Mesothelial cell of epicardium (in vitro differentiated cells): ENCODE measurements at regions not wholly inside any gene's neighbourhood (a gene's known extent, or its start where the extent isn't known, plus 50 kb on each side); places are given as distances from the start of the nearest gene placed in this dataset.

Experiments used
- DNase-seq, 2 experiments: peaks; one replicate each; pipeline ENCODE4 v3.0.0; 2021; ENCODE audit warnings: low spot score in 2 of 2; ENCODE audit not compliant: unreplicated experiment in 2 of 2
- H3K27ac Mint-ChIP-seq: 2 replicates; pipeline ENCODE4 v1.8.0; 2021; ENCODE audit warnings: mixed read lengths
- H3K27me3 Mint-ChIP-seq: 2 replicates; pipeline ENCODE4 v1.8.0; 2021; ENCODE audit warnings: low read depth, mixed read lengths
- H3K36me3 Mint-ChIP-seq: 2 replicates; pipeline ENCODE4 v1.8.0; 2021; ENCODE audit warnings: mixed read lengths
- H3K4me1 Mint-ChIP-seq: 2 replicates; pipeline ENCODE4 v1.8.0; 2021; ENCODE audit warnings: mixed read lengths
- H3K4me3 Mint-ChIP-seq: 2 replicates; pipeline ENCODE4 v1.8.0; 2021; ENCODE audit warnings: mild to moderate bottlenecking, moderate library complexity, mixed read lengths
- H3K9me3 Mint-ChIP-seq: 2 replicates; pipeline ENCODE4 v1.8.0; 2021; ENCODE audit warnings: mixed read lengths
- TF ChIP-seq, protein P1 (sequence below): fragments of 200-600 bp; sonication (generic); IDR thresholded peaks from one replicate; pipeline ENCODE4 v1.5.0; 2021; ENCODE audit warnings: antibody characterized with exemption; ENCODE audit not compliant: unreplicated experiment

DNA sequence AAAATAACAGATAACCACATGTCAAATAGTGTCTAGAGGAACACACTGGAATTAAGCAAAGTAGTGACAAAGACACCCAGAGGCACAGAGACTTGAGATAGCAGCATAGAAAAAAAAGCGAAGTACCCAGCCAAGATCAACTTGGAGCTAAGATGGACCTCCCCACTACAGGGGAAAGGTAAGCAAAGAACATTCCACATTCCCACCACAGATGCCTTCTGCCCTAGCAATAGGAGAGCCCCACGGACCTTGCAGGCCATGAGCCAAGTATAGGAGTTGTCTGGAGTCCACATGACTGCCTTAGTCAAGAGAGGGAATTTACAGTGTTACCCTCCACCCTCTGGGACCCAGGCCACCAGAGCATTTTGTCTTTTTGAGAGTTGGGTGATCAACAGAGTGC lies 110.7 kb upstream of the SPRY2 start:
- TF ChIP-seq, protein P1, sequence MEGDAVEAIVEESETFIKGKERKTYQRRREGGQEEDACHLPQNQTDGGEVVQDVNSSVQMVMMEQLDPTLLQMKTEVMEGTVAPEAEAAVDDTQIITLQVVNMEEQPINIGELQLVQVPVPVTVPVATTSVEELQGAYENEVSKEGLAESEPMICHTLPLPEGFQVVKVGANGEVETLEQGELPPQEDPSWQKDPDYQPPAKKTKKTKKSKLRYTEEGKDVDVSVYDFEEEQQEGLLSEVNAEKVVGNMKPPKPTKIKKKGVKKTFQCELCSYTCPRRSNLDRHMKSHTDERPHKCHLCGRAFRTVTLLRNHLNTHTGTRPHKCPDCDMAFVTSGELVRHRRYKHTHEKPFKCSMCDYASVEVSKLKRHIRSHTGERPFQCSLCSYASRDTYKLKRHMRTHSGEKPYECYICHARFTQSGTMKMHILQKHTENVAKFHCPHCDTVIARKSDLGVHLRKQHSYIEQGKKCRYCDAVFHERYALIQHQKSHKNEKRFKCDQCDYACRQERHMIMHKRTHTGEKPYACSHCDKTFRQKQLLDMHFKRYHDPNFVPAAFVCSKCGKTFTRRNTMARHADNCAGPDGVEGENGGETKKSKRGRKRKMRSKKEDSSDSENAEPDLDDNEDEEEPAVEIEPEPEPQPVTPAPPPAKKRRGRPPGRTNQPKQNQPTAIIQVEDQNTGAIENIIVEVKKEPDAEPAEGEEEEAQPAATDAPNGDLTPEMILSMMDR: no peak
- Mint-ChIP-seq H3K4me1 (peaks cover 15% of the 10 kb centered on the region), H3K36me3 (no peaks in the 10 kb centered on the region), H3K27me3 (no peaks in the 10 kb centered on the region), H3K9me3 (peaks cover 9% of the 10 kb centered on the region), H3K4me3 (no peak overlapping the region), H3K27ac (no peak overlapping the region)
- no peak for DNase-seq

DNA sequence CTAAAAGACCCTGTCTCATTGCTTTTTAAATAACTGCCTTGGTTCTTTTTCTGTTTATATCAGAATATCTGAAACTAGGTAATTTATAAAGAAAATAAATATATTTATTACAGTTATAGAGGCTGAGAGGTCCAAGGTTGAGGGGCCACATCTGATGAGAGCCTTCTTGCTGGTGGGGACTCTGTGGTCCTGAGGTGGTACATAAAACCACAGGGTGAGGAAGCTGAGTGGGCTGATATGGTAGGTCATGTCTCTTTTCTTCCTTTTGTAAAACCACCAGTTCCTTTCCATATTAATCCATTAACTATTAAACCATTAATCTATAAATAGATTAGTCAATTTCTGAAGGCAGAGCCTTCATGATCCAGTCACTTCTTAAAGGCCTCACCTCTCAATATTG lies 109.5 kb upstream of the SPRY2 start:
- TF ChIP-seq, protein P1: no peak
- H3K27ac Mint-ChIP-seq: no peak overlapping the region
- peaks cover 3% of the 10 kb centered on the region for H3K9me3 Mint-ChIP-seq
- DNase-seq: no peak
- H3K4me1 Mint-ChIP-seq: peaks cover 15% of the 10 kb centered on the region
- no peaks in the 10 kb centered on the region for H3K27me3 Mint-ChIP-seq
- H3K36me3 Mint-ChIP-seq: no peaks in the 10 kb centered on the region
- no peak overlapping the region for H3K4me3 Mint-ChIP-seq

DNA sequence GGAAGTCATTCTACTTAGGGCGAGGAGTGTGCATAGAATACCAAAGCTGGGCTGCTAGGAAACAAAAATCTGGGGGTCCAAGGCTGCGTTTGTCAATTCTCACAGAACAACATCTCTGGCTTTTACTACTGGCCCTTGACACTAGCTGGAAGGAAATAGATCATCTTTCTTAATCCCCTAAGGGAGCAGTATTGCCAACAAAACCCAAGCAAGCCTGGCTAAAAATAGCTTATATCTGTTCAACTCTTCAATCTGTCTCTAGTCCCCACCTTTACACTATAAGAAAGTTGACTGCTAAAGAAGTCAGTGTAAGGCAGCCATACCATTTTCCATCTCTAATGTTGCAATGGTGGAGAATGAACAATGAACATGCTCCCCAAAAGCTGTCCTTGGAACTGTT lies 107.8 kb upstream of the SPRY2 start:
- no peaks in the 10 kb centered on the region for H3K27me3 Mint-ChIP-seq
- peaks cover 15% of the 10 kb centered on the region for H3K4me1 Mint-ChIP-seq
- DNase-seq: no peak
- H3K27ac Mint-ChIP-seq: no peak overlapping the region
- H3K36me3 Mint-ChIP-seq: no peaks in the 10 kb centered on the region
- peaks cover 3% of the 10 kb centered on the region for H3K9me3 Mint-ChIP-seq
- no peak overlapping the region for H3K4me3 Mint-ChIP-seq
- TF ChIP-seq, protein P1: no peak

DNA sequence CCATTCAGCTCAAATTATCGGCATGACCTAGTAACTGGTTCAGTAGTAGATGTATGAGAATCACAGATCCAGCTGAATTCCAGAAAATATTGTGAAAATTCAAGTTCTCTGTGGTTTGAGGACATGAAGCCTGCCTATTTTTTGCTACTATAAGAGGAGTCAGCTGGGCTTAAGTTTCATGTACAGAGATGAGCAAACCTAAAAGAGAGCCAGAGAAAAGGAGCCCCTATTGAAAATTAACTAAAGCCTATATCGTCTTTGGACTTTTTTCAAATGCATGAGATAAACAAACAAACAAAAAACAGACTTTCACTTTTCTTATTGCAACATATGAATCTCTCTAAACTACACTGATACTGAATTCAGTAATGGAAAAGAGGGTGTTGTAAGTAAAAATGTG lies 106.8 kb upstream of the SPRY2 start:
- DNase-seq: no peak
- H3K4me1 Mint-ChIP-seq: peaks cover 15% of the 10 kb centered on the region
- TF ChIP-seq, protein P1: no peak
- H3K9me3 Mint-ChIP-seq: no peaks in the 10 kb centered on the region
- H3K36me3 Mint-ChIP-seq: no peaks in the 10 kb centered on the region
- no peaks in the 10 kb centered on the region for H3K27me3 Mint-ChIP-seq
- H3K4me3 Mint-ChIP-seq: no peak overlapping the region
- H3K27ac Mint-ChIP-seq: no peak overlapping the region

DNA sequence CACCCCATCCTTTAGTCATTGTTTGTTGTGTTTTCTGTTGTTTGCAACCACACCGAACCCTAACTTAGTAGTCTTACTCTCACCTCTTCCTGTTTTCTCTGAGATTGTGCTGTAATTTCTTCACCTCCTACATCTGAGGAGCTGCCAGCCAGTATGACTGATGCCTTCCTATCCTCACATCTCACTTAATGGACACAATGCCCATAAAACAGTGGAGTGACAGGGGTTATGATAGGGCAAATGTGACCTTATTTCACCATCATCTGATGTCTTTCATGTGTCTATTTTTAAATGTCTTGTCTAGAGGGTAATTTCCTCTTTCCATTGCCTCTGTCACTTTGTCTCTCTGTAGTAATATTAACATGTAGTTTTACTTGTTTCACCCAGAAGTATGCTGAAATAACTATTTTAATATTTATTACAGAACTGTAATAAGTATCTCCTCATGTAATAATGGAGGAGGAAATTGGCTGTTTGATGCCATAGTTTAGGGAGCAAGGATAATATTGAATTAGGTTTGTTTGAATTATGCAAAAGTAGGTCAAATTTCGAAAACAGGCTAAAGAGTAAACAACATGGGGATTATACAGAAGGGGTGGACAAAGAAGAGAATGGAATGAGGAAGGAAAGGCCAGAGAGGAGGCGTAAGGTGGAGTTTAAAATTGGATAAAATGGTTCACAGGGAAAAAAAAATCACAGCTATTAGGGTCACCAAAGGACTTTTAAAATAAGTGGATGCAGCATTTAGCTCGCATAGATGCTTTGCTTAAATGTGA lies 103.5 kb upstream of the SPRY2 start:
- DNase-seq: no peak
- H3K4me3 Mint-ChIP-seq: no peak overlapping the region
- no peaks in the 10 kb centered on the region for H3K36me3 Mint-ChIP-seq
- TF ChIP-seq, protein P1: no peak
- no peaks in the 10 kb centered on the region for H3K27me3 Mint-ChIP-seq
- H3K9me3 Mint-ChIP-seq: peaks cover 10% of the 10 kb centered on the region
- H3K27ac Mint-ChIP-seq: no peak overlapping the region
- peaks cover 3% of the 10 kb centered on the region for H3K4me1 Mint-ChIP-seq

DNA sequence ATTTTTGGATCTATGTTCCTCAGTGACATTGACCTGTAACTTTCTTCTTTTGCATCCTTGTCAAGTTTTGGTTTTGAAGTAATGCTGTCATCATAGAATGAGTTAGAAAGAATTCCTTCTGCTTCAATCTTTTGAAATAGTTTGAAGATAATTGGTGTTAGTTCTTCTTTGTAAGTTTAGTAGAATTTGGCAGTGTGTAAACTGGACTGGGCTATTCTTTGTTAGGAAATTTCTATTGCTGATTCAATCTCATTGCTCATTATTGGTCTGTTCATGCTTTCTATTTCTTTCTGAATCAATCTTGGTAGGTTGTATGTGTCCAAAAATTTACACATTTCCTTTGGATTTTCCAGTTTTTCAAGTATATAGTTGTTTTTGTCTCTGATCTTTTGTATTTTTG lies 101.7 kb upstream of the SPRY2 start:
- H3K4me1 Mint-ChIP-seq: peaks cover 12% of the 10 kb centered on the region
- TF ChIP-seq, protein P1: no peak
- no peak overlapping the region for H3K27ac Mint-ChIP-seq
- H3K27me3 Mint-ChIP-seq: no peaks in the 10 kb centered on the region
- H3K9me3 Mint-ChIP-seq: peaks cover 10% of the 10 kb centered on the region
- no peak overlapping the region for H3K4me3 Mint-ChIP-seq
- no peak for DNase-seq
- no peaks in the 10 kb centered on the region for H3K36me3 Mint-ChIP-seq
